ENCODE measurements at regions not wholly inside any gene's neighbourhood (a gene's known extent, or its start where the extent isn't known, plus 50 kb on each side); places are given as distances from the start of the nearest gene placed in this dataset.

DNA sequence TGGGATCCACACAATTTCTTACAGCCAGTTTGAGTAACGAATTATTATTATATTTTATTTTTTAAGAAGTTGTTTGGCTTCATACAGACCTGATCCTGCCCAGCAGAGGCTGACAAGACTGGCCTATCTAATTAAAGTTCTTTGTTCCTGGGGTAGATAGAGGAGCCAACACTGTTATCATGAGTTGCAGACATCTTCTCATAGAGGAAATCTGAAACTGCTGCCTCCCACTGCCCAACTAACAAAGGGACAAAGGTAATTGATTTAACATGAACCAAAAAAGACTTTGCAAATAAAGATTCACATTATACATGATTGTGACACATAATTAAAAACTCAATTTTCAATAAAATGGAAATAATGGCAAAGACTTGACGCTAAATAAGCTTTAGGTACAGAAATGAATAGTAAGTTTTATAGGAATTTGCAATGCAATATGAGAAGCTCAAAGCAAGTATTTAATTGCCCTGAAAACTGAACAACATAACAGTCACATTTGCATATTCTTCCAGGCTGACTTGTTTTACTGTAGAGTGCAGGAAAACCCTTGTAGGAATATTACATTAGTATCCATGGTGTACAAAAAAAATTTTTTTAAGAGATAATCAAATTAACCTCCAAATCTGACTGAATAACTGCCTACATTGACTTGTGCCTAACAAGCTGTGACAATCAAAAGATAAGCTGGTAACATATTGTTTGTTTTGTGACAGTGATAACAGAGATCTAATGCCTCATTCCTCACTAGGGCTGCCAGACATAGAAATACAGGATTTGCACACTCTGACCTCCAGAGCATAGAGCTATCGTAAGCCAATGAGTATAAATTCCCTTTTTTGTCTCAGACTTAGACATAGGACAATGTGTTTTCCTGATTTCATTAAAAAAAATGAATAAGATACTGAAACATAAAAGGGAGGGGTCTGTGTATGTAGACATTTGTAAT lies 273.2 kb downstream of the MFSD1 start:
- BruUV-seq (replicated peaks): no TSS peak
- H3K9me2 ChIP-seq (ENCODE audit: insufficient read depth, low read length): no peaks in the 10 kb centered on the region

DNA sequence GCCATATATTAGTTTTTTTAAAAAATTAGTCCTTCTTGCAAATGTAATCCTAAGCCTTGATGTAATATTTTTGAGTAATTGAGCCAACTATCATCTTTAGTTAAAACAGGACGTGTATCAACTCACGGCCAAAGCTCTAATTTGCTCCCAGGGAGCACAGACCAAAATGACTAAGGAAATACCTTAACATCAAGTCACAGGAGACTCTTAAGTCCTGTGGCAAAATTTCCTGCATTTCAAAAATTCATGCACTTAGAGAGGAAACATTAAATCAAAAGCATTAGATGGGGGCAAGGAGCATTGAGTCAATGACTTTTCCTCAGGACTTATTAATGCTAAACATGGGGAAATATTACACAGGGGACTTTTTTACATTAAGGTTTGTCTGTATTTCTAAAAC lies 276.0 kb downstream of the MFSD1 start:
- TF ChIP-seq EZH2phosphoT487 (IDR thresholded peaks at IDR 0.05; ENCODE audit: borderline replicate concordance, low read depth, low read length): no peak
- TF ChIP-seq, protein P1, sequence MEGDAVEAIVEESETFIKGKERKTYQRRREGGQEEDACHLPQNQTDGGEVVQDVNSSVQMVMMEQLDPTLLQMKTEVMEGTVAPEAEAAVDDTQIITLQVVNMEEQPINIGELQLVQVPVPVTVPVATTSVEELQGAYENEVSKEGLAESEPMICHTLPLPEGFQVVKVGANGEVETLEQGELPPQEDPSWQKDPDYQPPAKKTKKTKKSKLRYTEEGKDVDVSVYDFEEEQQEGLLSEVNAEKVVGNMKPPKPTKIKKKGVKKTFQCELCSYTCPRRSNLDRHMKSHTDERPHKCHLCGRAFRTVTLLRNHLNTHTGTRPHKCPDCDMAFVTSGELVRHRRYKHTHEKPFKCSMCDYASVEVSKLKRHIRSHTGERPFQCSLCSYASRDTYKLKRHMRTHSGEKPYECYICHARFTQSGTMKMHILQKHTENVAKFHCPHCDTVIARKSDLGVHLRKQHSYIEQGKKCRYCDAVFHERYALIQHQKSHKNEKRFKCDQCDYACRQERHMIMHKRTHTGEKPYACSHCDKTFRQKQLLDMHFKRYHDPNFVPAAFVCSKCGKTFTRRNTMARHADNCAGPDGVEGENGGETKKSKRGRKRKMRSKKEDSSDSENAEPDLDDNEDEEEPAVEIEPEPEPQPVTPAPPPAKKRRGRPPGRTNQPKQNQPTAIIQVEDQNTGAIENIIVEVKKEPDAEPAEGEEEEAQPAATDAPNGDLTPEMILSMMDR (conservative IDR thresholded peaks at IDR 0.05; ENCODE audit: low read length): no peak
- H3K9me2 ChIP-seq (ENCODE audit: insufficient read depth, low read length): no peaks in the 10 kb centered on the region
- no peak overlapping the region for H2AFZ ChIP-seq (ENCODE audit: low read length)
- intact Hi-C loops (cut with micrococcal nuclease; ENCODE audit: unreplicated experiment): no loop called here
- no peaks in the 10 kb centered on the region for H3K36me3 ChIP-seq (ENCODE audit: insufficient read depth, low read length)
- ChIA-PET POLR2A (no interaction called here), CTCF (ENCODE audit: unreplicated experiment) (no interaction called here)
- no peak overlapping the region for H3K4me3 ChIP-seq (ENCODE audit: low read depth, low read length, poor library complexity, severe bottlenecking)
- no peak for DNase-seq (ENCODE audit: low spot score)
- no peaks in the 10 kb centered on the region for H4K20me1 ChIP-seq (ENCODE audit: insufficient read depth, low read length)
- no peak overlapping the region for H3K27ac ChIP-seq (ENCODE audit: low read depth, low read length, poor library complexity, severe bottlenecking)
- H3K4me2 ChIP-seq (ENCODE audit: low read length): no peak overlapping the region
- no peaks in the 10 kb centered on the region for H3K4me1 ChIP-seq (ENCODE audit: insufficient read depth, low read length, poor library complexity, severe bottlenecking)
- H3K79me2 ChIP-seq (ENCODE audit: insufficient read depth, low read depth, low read length): no peaks in the 10 kb centered on the region
- H3K9me3 ChIP-seq (ENCODE audit: low read length): no peaks in the 10 kb centered on the region
- BruUV-seq (replicated peaks): no TSS peak

More for the DNA sequence above, 273.2 kb downstream of the MFSD1 start:
- H4K20me1 ChIP-seq (ENCODE audit: insufficient read depth, low read length): no peaks in the 10 kb centered on the region
- no peaks in the 10 kb centered on the region for H3K79me2 ChIP-seq (ENCODE audit: insufficient read depth, low read depth, low read length)
- ChIA-PET POLR2A (no interaction called here), CTCF (ENCODE audit: unreplicated experiment) (no interaction called here)
- H2AFZ ChIP-seq (ENCODE audit: low read length): no peak overlapping the region
- TF ChIP-seq EZH2phosphoT487 (IDR thresholded peaks at IDR 0.05; ENCODE audit: borderline replicate concordance, low read depth, low read length): no peak
- TF ChIP-seq, protein P1 (conservative IDR thresholded peaks at IDR 0.05; ENCODE audit: low read length): no peak
- no peaks in the 10 kb centered on the region for H3K4me1 ChIP-seq (ENCODE audit: insufficient read depth, low read length, poor library complexity, severe bottlenecking)
- intact Hi-C loops (cut with micrococcal nuclease; ENCODE audit: unreplicated experiment): no loop called here
- no peak overlapping the region for H3K27ac ChIP-seq (ENCODE audit: low read depth, low read length, poor library complexity, severe bottlenecking)
- DNase-seq (ENCODE audit: low spot score): no peak
- H3K9me3 ChIP-seq (ENCODE audit: low read length): no peaks in the 10 kb centered on the region
- no peak overlapping the region for H3K4me3 ChIP-seq (ENCODE audit: low read depth, low read length, poor library complexity, severe bottlenecking)
- H3K36me3 ChIP-seq (ENCODE audit: insufficient read depth, low read length): no peaks in the 10 kb centered on the region
- H3K4me2 ChIP-seq (ENCODE audit: low read length): no peak overlapping the region

DNA sequence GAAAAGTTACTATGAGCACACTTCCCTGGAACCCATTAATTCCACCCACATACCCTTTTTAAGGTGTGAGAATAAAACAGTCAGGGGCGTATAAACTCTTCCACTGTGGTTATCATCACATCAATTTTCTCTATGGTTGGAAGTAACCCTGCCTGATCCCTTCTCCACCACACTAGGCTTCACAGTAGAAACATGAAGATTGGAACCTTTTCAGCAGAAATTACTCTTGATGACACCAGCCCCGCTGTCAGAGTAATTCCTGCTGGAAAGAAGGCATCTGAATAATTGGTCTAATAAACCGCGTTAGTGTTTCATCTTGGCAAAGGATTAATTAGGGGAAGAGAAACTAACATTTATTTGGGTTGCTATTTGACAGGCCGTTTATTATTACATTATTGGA lies 278.4 kb downstream of the MFSD1 start:
- no TSS peak for BruUV-seq (replicated peaks)
- DNase-seq (ENCODE audit: low spot score): no peak
- CTCF ChIA-PET (ENCODE audit: unreplicated experiment): no interaction called here

More for the DNA sequence above, 278.4 kb downstream of the MFSD1 start:
- Histone ChIP-seq H3K27ac (ENCODE audit: low read depth, low read length, poor library complexity, severe bottlenecking) (no peak overlapping the region), H3K9me2 (ENCODE audit: insufficient read depth, low read length) (no peaks in the 10 kb centered on the region), H3K36me3 (ENCODE audit: insufficient read depth, low read length) (no peaks in the 10 kb centered on the region), H3K4me3 (ENCODE audit: low read depth, low read length, poor library complexity, severe bottlenecking) (no peak overlapping the region), H3K9me3 (ENCODE audit: low read length) (no peaks in the 10 kb centered on the region), H4K20me1 (ENCODE audit: insufficient read depth, low read length) (no peaks in the 10 kb centered on the region), H3K79me2 (ENCODE audit: insufficient read depth, low read depth, low read length) (no peaks in the 10 kb centered on the region), H3K4me1 (ENCODE audit: insufficient read depth, low read length, poor library complexity, severe bottlenecking) (no peaks in the 10 kb centered on the region), H3K4me2 (ENCODE audit: low read length) (no peak overlapping the region), H2AFZ (ENCODE audit: low read length) (no peak overlapping the region)
- POLR2A ChIA-PET: interaction anchor here (0.6 kb wide), 1 partner anchor 1374 kb away, joined by 3 read pairs; no protein-coding TSS in a partner anchor
- intact Hi-C loops (cut with micrococcal nuclease; ENCODE audit: unreplicated experiment): no loop called here
- TF ChIP-seq EZH2phosphoT487 (IDR thresholded peaks at IDR 0.05; ENCODE audit: borderline replicate concordance, low read depth, low read length): no peak
- TF ChIP-seq, protein P1 (conservative IDR thresholded peaks at IDR 0.05; ENCODE audit: low read length): no peak

All from OCI-LY7 (cell line).